Progenitor cell of endocrine pancreas (in vitro differentiated cells): ENCODE measurements at regions not wholly inside any gene's neighbourhood (a gene's known extent, or its start where the extent isn't known, plus 50 kb on each side); places are given as distances from the start of the nearest gene placed in this dataset.

Experiments used
- DNase-seq: peaks from one replicate; pipeline ENCODE4 v3.0.0; 2021; ENCODE audit warnings: low spot score; ENCODE audit not compliant: unreplicated experiment
- H3K27ac Mint-ChIP-seq: 2 replicates; pipeline ENCODE4 v1.8.0; 2021; ENCODE audit warnings: mild to moderate bottlenecking, moderate library complexity, mixed read lengths
- H3K27me3 Mint-ChIP-seq: 2 replicates; pipeline ENCODE4 v1.8.0; 2021; ENCODE audit warnings: mixed read lengths
- H3K36me3 Mint-ChIP-seq: 2 replicates; pipeline ENCODE4 v1.8.0; 2022; ENCODE audit warnings: mixed read lengths; ENCODE audit not compliant: insufficient read depth
- H3K4me1 Mint-ChIP-seq: 2 replicates; pipeline ENCODE4 v1.8.0; 2021; ENCODE audit warnings: low read depth, mixed read lengths
- H3K4me3 Mint-ChIP-seq: 2 replicates; pipeline ENCODE4 v1.8.0; 2021; ENCODE audit warnings: low read depth, mild to moderate bottlenecking, moderate library complexity, mixed read lengths
- H3K9me3 Mint-ChIP-seq: 2 replicates; pipeline ENCODE4 v1.8.0; 2021; ENCODE audit warnings: low read depth, mixed read lengths
- TF ChIP-seq, protein P1 (sequence below): fragments of 200-600 bp; sonication (generic); IDR thresholded peaks from one replicate; pipeline ENCODE4 v1.5.0; 2021; ENCODE audit warnings: antibody characterized with exemption, mild to moderate bottlenecking; ENCODE audit not compliant: unreplicated experiment

DNA sequence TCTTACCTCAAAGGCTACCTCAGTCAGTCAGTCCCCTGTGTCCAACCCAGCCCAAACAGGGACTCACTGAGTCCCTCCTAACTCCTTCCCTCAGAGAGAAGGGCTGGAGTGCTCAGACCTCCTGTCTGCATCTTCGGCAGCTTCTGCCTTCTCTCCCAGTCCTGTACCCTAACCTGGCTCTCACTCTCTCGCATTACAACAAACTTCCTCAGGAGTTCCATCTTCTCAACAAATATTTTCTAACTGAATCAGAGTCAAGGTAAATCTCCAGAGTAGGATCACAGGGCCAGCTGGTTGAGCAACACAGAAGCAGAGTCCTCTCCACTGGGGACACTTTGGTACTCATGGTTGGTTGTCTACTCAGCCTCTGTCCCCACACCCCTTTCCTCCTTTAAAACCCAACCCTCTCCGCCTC lies 92.3 kb downstream of the MRPL14 start:
- Mint-ChIP-seq H3K4me1 (no peaks in the 10 kb centered on the region), H3K4me3 (no peak overlapping the region), H3K27ac (no peak overlapping the region), H3K36me3 (no peaks in the 10 kb centered on the region), H3K27me3 (peaks cover 20% of the 10 kb centered on the region), H3K9me3 (no peaks in the 10 kb centered on the region)
- DNase-seq: no peak
- TF ChIP-seq, protein P1, sequence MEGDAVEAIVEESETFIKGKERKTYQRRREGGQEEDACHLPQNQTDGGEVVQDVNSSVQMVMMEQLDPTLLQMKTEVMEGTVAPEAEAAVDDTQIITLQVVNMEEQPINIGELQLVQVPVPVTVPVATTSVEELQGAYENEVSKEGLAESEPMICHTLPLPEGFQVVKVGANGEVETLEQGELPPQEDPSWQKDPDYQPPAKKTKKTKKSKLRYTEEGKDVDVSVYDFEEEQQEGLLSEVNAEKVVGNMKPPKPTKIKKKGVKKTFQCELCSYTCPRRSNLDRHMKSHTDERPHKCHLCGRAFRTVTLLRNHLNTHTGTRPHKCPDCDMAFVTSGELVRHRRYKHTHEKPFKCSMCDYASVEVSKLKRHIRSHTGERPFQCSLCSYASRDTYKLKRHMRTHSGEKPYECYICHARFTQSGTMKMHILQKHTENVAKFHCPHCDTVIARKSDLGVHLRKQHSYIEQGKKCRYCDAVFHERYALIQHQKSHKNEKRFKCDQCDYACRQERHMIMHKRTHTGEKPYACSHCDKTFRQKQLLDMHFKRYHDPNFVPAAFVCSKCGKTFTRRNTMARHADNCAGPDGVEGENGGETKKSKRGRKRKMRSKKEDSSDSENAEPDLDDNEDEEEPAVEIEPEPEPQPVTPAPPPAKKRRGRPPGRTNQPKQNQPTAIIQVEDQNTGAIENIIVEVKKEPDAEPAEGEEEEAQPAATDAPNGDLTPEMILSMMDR: no peak

GRCh38 chr6:44034391-44034861 lies 92.8 kb downstream of the MRPL14 start:
- H3K4me1 Mint-ChIP-seq: no peaks in the 10 kb centered on the region
- H3K4me3 Mint-ChIP-seq: no peak overlapping the region
- no peaks in the 10 kb centered on the region for H3K9me3 Mint-ChIP-seq
- no peak for DNase-seq
- no peaks in the 10 kb centered on the region for H3K36me3 Mint-ChIP-seq
- H3K27ac Mint-ChIP-seq: no peak overlapping the region
- H3K27me3 Mint-ChIP-seq: peaks cover 18% of the 10 kb centered on the region
- TF ChIP-seq, protein P1: no peak

GRCh38 chr6:44030812-44031454 lies 96.3 kb downstream of the MRPL14 start:
- Mint-ChIP-seq H3K4me1 (no peaks in the 10 kb centered on the region), H3K36me3 (no peaks in the 10 kb centered on the region), H3K9me3 (no peaks in the 10 kb centered on the region), H3K4me3 (no peak overlapping the region), H3K27ac (no peak overlapping the region), H3K27me3 (peaks cover 24% of the 10 kb centered on the region)
- TF ChIP-seq, protein P1: no peak
- DNase-seq: no peak

DNA sequence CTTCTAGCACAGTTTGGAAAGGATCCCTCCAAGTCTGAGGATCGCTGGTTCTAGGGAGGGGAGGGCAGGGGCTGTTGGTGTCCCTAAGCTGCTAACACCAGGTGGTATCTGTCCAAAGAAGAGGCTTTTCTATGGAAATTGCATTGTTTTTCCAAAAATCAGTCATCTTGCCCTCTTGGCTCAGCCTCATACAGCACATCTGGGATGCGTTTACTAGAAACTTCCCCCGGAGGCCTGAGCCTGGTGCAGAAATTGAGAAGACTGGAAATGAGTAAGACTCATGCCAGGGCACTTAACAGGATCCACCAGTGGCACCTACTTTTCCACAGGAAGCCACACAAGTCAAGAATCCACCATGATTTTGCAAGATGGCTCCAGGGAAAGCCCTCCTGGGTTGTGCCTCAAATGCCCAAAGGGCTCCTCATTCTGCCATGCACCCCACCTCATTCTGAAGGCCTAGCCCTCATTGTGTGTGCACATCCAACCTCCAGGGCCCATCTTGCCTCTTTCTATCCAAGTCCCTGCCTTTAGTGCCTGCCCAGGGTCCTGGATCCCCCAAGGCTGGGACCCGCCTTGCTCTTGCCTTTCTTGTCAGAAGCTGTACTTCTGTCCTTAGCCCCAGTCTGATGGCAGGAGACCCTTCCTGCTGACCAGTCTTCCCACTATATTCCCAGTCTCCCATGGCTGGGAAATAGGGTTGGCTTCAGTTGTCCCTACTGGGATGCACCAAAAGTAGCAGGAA lies 97.6 kb downstream of the MRPL14 start:
- H3K9me3 Mint-ChIP-seq: no peaks in the 10 kb centered on the region
- no peak overlapping the region for H3K27ac Mint-ChIP-seq
- H3K27me3 Mint-ChIP-seq: peaks cover 24% of the 10 kb centered on the region
- H3K36me3 Mint-ChIP-seq: no peaks in the 10 kb centered on the region
- TF ChIP-seq, protein P1: no peak
- H3K4me1 Mint-ChIP-seq: no peaks in the 10 kb centered on the region
- no peak overlapping the region for H3K4me3 Mint-ChIP-seq
- no peak for DNase-seq

GRCh38 chr6:44028789-44029310 lies 98.4 kb downstream of the MRPL14 start:
- Mint-ChIP-seq H3K4me1 (no peaks in the 10 kb centered on the region), H3K36me3 (no peaks in the 10 kb centered on the region), H3K4me3 (no peak overlapping the region), H3K9me3 (no peaks in the 10 kb centered on the region), H3K27ac (no peak overlapping the region), H3K27me3 (peaks cover 24% of the 10 kb centered on the region)
- TF ChIP-seq, protein P1: no peak
- no peak for DNase-seq
